Common myeloid progenitor, CD34-positive (primary cell): ENCODE measurements at regions not wholly inside any gene's neighbourhood (a gene's known extent, or its start where the extent isn't known, plus 50 kb on each side); places are given as distances from the start of the nearest gene placed in this dataset.

Experiments
- CTCF ChIA-PET: fragments of 350-600 bp; sonication (Branson Sonifier 250); formaldehyde crosslinking; loops from one replicate; lab custom pipeline; 2021; ENCODE audit warnings: antibody characterized with exemption; lab: Charles Lee
- POLR2A ChIA-PET: fragments of 350-600 bp; sonication (Branson Sonifier 250); formaldehyde crosslinking; loops from one replicate; lab custom pipeline; 2021; ENCODE audit warnings: antibody characterized with exemption; lab: Charles Lee
- DNase-seq, 3 donors: peaks; one replicate each; pipeline versions ENCODE4 v3.0.0 to v3.0.0-alpha.2; 2013
- H3K27ac ChIP-seq, 2 experiments: 1 replicate in 1 of 2; 2 replicates in 1 of 2; pipeline ENCODE4 v1.7.0; 2013; ENCODE audit warnings: inconsistent platforms in 2 of 2, low read length in 2 of 2, mild to moderate bottlenecking in 2 of 2, low read depth in 1 of 2, moderate library complexity in 1 of 2; ENCODE audit not compliant: severe bottlenecking in 2 of 2, insufficient read depth in 1 of 2, poor library complexity in 1 of 2
- H3K27me3 ChIP-seq, 5 experiments: replicated peaks in 2 of 5; 1 replicate in 3 of 5; 2 replicates in 2 of 5; pipeline versions ENCODE4 v1.6.1 to v1.7.0; 2013; ENCODE audit warnings: low read length in 4 of 5, mild to moderate bottlenecking in 2 of 5, moderate library complexity in 2 of 5, inconsistent platforms in 1 of 5; ENCODE audit not compliant: insufficient read depth in 5 of 5, control insufficient read depth in 4 of 5
- H3K36me3 ChIP-seq, 4 experiments: 1 replicate in 2 of 4; 2 replicates in 2 of 4; pipeline versions ENCODE4 v1.6.1 to v1.7.0; 2013; ENCODE audit warnings: low read length in 3 of 4, control low read depth in 1 of 4, mild to moderate bottlenecking in 1 of 4; ENCODE audit not compliant: control insufficient read depth in 4 of 4, insufficient read depth in 4 of 4
- H3K4me1 ChIP-seq, 4 experiments: 1 replicate in 3 of 4; 2 replicates in 1 of 4; pipeline versions ENCODE4 v1.6.1 to v1.7.1; 2013; ENCODE audit warnings: low read length in 3 of 4, mild to moderate bottlenecking in 3 of 4, control low read depth in 1 of 4, inconsistent platforms in 1 of 4, moderate library complexity in 1 of 4; ENCODE audit not compliant: control insufficient read depth in 4 of 4, insufficient read depth in 4 of 4; ENCODE audit errors: control extremely low read depth in 1 of 4
- H3K4me3 ChIP-seq, 7 experiments: 1 replicate in 4 of 7; 2 replicates in 3 of 7; pipeline versions ENCODE4 v1.5.1 to v1.7.0; 2013; ENCODE audit warnings: mild to moderate bottlenecking in 7 of 7, low read length in 6 of 7, moderate library complexity in 6 of 7, inconsistent platforms in 2 of 7, low read depth in 2 of 7, control low read depth in 1 of 7; ENCODE audit not compliant: insufficient read depth in 4 of 7, control insufficient read depth in 1 of 7; ENCODE audit errors: extremely low read depth in 1 of 7
- H3K9me3 ChIP-seq, 5 experiments: 1 replicate in 4 of 5; 2 replicates in 1 of 5; pipeline versions ENCODE4 v1.6.1 to v1.7.1; 2013; ENCODE audit warnings: low read length in 4 of 5, mild to moderate bottlenecking in 2 of 5, inconsistent platforms in 1 of 5, low read depth in 1 of 5, moderate library complexity in 1 of 5; ENCODE audit not compliant: control insufficient read depth in 4 of 5, insufficient read depth in 2 of 5; ENCODE audit errors: control extremely low read depth in 1 of 5
- WGBS: methylation state at CpG from one replicate; pipeline ENCODE4 v1.1.5; 2013; ENCODE audit not compliant: insufficient coverage; 5-methylcytosine and 5-hydroxymethylcytosine counted together

- CTCF ChIA-PET = no interaction called here
- DNase-seq = peak in 1 of 3 donors; percentile 6
- 95% methylated on average over 17 of the region's 20 CpGs for WGBS
- POLR2A ChIA-PET = no interaction called here
- Histone ChIP-seq H3K27ac (no peak overlapping the region), H3K9me3 (peaks cover 0 to 4% (median 0%) of the 10 kb centered on the region in 5 experiments), H3K27me3 (no peaks in the 10 kb centered on the region), H3K36me3 (peaks cover 3 to 19% (median 8%) of the 10 kb centered on the region in 4 experiments), H3K4me3 (no peak overlapping the region), H3K4me1 (no peaks in the 10 kb centered on the region)
Observed at GRCh38 chr22:49586244-49586748, 241.4 kb downstream of the BRD1 start.

DNA sequence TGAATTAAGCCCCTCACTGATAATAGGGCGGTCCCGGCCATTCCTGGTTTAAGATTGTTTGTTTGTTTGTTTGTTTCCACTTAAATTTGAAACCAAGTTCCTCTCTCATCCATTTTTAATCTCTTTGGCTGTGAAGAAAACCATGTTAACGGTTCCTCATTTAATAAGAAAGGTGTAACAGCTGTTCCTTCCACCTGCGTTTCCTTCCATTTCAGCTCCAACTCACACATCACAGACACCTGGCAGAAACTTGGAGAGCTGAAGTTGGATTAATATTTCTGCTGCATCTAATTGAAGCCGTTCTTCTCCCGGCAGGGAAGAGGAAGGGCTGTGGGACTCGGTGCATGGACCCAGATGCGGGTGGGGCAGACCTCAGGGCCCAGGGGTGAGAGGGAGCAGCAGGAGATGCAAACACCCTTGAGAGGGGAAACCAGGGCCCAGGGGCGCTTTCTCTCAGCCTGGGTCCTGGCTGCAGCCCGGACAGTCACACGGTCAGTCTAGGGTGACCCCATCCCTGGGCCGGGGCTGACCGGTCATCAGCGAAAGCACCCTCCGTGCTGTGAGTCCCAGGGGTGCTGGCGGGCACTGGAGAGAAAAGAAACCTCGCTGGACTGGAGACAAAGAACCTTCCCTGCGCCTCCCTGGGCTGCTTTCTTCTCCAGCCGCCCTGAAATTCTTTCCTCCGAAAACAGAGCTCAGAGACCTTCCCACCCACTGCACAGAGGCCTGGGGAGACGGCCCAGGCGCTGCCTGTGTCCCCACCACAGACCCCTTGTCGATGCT lies 242.0 kb downstream of the BRD1 start:
- ChIA-PET POLR2A (no interaction called here), CTCF (no interaction called here)
- Histone ChIP-seq H3K9me3 (peaks cover 0 to 7% (median 3%) of the 10 kb centered on the region in 5 experiments), H3K4me1 (no peaks in the 10 kb centered on the region), H3K36me3 (peaks cover 3 to 19% (median 8%) of the 10 kb centered on the region in 4 experiments), H3K4me3 (no peak overlapping the region), H3K27me3 (no peaks in the 10 kb centered on the region), H3K27ac (no peak overlapping the region)
- DNase-seq = no peak
- WGBS = 94% methylated on average over 14 of the region's 23 CpGs

DNA sequence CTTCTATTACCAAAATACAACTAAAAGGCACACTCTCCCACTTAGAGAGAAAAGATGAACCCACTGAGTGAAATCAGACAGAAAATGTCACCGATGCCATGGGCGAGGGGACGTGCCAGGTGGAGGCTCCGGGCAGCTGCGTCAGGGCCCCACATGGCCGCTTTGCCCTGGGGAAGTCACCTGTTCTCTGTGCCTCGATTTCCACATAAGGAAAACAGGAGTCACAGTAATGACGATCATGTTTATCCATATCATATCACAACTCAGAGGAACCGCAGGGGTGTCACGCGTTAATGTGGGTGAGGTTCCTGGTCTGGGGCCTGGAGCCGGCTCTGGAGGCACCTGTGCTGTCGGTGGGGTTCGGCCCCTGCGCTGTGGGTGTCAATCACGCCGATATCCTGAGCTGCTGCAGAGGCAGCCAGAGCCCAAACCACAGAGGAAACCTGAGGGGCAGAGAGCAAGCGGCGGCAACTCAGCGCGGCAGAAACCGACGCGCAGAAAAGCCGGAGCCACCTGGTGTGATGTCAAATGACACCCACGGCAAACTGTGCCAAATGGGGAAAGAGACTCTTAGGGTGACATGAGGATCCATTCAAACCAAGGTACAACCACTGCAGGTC lies 243.7 kb downstream of the BRD1 start:
- CTCF ChIA-PET = no interaction called here
- Histone ChIP-seq H3K36me3 (peaks cover 3 to 22% (median 5%) of the 10 kb centered on the region in 4 experiments), H3K9me3 (peaks cover 0 to 21% (median 6%) of the 10 kb centered on the region in 5 experiments), H3K4me3 (no peak overlapping the region), H3K4me1 (no peaks in the 10 kb centered on the region), H3K27me3 (no peaks in the 10 kb centered on the region), H3K27ac (no peak overlapping the region)
- POLR2A ChIA-PET = no interaction called here
- 91% methylated on average over 25 of the region's 26 CpGs for WGBS
- DNase-seq = no peak

DNA sequence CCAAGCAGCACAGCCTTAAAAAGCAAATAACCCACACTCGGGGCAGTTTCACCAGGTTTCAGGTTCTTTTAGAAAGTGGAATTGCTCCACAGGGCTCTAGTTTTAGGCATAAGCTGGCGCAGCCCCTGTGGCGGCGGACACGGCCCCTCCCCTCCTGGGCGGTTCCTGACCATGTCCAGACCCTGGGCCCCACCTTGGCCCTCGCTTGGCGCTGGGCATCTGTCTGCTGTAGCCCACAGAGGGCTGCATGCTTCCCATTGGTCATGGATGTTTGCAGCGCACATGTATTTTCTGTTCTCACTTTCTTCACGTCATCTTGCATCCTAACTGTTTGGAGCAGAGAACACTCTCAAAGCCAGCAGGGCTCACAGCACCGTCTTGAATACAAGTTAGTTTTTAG lies 244.3 kb downstream of the BRD1 start:
- Histone ChIP-seq H3K9me3 (peaks cover 0 to 21% (median 6%) of the 10 kb centered on the region in 5 experiments), H3K4me1 (no peaks in the 10 kb centered on the region), H3K27ac (no peak overlapping the region), H3K4me3 (no peak overlapping the region), H3K27me3 (no peaks in the 10 kb centered on the region), H3K36me3 (peaks cover 3 to 22% (median 4%) of the 10 kb centered on the region in 4 experiments)
- ChIA-PET CTCF (no interaction called here), POLR2A (no interaction called here)
- WGBS = 88% methylated on average over 11 of the region's 11 CpGs
- DNase-seq = no peak

DNA sequence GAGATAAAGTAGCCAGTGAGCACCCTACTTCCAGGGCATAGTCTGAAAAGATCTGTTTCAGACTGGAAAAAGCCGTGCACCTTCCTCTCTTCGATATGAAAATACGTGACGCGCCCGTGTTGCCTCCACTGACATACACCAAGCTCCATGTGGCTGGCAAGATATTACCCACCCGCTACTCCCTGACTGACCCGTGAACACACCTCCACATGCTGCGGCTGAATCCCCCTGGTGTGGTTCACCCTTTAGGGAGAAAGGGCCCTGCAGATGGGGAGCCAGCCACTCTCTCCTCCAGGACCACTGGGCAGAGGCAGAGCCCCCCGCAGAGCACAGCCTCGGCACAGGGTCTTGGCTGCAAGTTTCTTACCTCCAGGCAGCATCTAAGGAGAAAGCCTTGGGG lies 245.0 kb downstream of the BRD1 start:
- POLR2A ChIA-PET = no interaction called here
- H3K27ac ChIP-seq = no peak overlapping the region
- H3K4me1 ChIP-seq = no peaks in the 10 kb centered on the region
- H3K27me3 ChIP-seq = no peaks in the 10 kb centered on the region
- H3K9me3 ChIP-seq = peaks cover 0 to 21% (median 6%) of the 10 kb centered on the region in 5 experiments
- DNase-seq = no peak
- CTCF ChIA-PET = no interaction called here
- WGBS = 98% methylated on average over 9 of the region's 11 CpGs
- peaks cover 3 to 22% (median 5%) of the 10 kb centered on the region in 4 experiments for H3K36me3 ChIP-seq
- H3K4me3 ChIP-seq = no peak overlapping the region

DNA sequence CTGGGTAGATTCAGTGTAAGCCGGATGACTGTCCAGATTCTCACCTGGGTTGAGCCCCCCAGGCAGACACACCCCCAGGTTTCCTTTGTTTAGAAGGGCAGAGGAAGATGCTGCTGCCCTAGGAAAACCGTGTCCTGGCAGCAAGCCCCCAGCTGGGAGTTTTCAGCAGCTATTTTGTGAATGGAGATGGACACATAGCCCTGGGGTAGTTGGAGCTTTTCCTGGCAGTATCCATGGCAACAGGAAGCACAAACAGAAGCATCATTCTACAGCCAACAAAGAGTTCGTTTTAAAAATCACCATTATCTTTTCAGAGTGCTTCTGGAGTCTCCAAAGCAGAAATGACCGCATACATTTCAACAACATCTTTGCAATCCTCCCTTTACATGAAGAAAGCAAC lies 245.5 kb downstream of the BRD1 start:
- 93% methylated on average over 3 of the region's 4 CpGs for WGBS
- ChIA-PET CTCF (no interaction called here), POLR2A (no interaction called here)
- H3K4me1 ChIP-seq = no peaks in the 10 kb centered on the region
- no peak for DNase-seq
- peaks cover 0 to 21% (median 6%) of the 10 kb centered on the region in 5 experiments for H3K9me3 ChIP-seq
- H3K27me3 ChIP-seq = no peaks in the 10 kb centered on the region
- H3K36me3 ChIP-seq = peaks cover 3 to 22% (median 5%) of the 10 kb centered on the region in 4 experiments
- H3K27ac ChIP-seq = no peak overlapping the region
- H3K4me3 ChIP-seq = no peak overlapping the region

- no peaks in the 10 kb centered on the region for H3K4me1 ChIP-seq
- no peak overlapping the region for H3K4me3 ChIP-seq
- H3K27ac ChIP-seq = no peak overlapping the region
- H3K27me3 ChIP-seq = no peaks in the 10 kb centered on the region
- peaks cover 3 to 19% (median 5%) of the 10 kb centered on the region in 4 experiments for H3K36me3 ChIP-seq
- DNase-seq = no peak
- POLR2A ChIA-PET = no interaction called here
- peaks cover 0 to 21% (median 6%) of the 10 kb centered on the region in 5 experiments for H3K9me3 ChIP-seq
- CTCF ChIA-PET = no interaction called here
- WGBS = no CpG with 5 or more reads among the region's 3 CpGs
Observed at GRCh38 chr22:49580024-49580423, 247.6 kb downstream of the BRD1 start.
